ENCODE measurements at regions not wholly inside any gene's neighbourhood (a gene's known extent, or its start where the extent isn't known, plus 50 kb on each side); places are given as distances from the start of the nearest gene placed in this dataset.

DNA sequence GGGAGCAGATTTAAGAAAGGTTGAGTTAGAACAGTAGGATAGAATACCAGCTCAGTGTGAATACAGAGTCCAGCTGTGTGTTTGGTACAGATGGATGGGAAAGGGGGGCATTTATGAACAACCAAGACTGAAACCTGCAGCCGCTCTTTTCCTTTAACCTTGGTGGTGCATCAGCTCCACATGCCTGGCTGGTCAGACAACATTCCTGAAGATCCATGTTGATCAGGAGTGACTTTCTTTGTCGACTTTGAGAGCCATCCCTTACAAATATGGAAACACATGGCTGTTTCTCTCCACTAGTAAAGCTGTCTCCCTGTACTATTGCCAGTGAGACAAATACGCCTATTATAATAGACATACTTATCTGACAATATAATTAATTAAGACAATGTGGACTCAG is 476.5 kb upstream of the IGFBP3 start:
- Histone ChIP-seq H4K20me1 (no peaks in the 10 kb centered on the region), H3K27ac (no peak overlapping the region), H3K27me3 (no peaks in the 10 kb centered on the region), H3K4me1 (no peaks in the 10 kb centered on the region), H3K9ac (no peak overlapping the region), H3K9me3 (peaks cover 16% of the 10 kb centered on the region), H3K4me2 (no peak overlapping the region), H3K4me3 (no peak overlapping the region), H3K36me3 (no peaks in the 10 kb centered on the region)
- TF ChIP-seq Cebpa-rat (IDR thresholded peaks at IDR 0.05): no peak

DNA sequence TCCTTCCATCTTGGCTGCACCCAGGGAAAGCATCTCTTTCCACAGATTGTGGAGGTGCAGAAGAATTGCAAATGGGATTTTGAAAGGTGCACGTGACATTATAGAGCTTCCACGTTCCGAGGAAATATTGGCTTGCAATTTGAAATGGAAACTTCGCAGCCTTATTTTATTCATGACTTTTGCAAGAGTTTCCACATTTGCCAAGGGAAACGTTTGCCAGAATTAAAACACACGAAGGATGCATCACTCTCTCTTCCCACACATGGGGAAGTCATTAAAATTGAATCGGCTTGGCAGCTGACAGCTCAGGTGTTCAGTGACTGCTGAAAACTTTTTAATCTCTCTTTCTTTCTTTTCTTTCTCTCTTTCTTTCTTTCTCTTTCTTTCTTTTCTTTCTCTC is 475.4 kb upstream of the IGFBP3 start:
- Histone ChIP-seq H3K9ac (no peak overlapping the region), H3K27ac (no peak overlapping the region), H3K4me2 (no peak overlapping the region), H3K4me1 (no peaks in the 10 kb centered on the region), H3K4me3 (no peak overlapping the region), H3K27me3 (no peaks in the 10 kb centered on the region), H4K20me1 (no peaks in the 10 kb centered on the region), H3K36me3 (no peaks in the 10 kb centered on the region), H3K9me3 (peaks cover 11% of the 10 kb centered on the region)
- TF ChIP-seq Cebpa-rat (IDR thresholded peaks at IDR 0.05): no peak

DNA sequence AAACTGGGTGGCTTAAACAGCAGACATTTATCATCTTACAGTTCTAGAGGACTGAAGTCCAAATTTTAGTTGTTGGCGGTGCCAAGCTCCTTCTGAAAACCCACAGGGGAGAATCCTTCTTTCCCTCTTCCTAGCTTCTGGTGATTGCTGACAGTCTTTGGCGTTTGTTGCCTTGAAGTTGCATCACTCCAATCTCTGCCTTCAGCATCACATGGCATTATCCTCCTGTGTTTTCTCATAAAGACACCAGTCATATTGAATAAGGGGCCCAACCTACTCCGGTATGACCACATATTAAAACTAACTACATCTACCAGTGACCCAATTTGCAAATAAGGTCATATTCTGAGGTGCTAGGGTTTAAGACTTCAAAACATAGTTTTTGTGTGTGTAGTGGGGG is 472.1 kb upstream of the IGFBP3 start:
- Histone ChIP-seq H3K27ac (no peak overlapping the region), H4K20me1 (no peaks in the 10 kb centered on the region), H3K27me3 (no peaks in the 10 kb centered on the region), H3K9ac (no peak overlapping the region), H3K36me3 (no peaks in the 10 kb centered on the region), H3K4me2 (no peak overlapping the region), H3K9me3 (no peaks in the 10 kb centered on the region), H3K4me1 (no peaks in the 10 kb centered on the region), H3K4me3 (no peak overlapping the region)
- TF ChIP-seq Cebpa-rat (IDR thresholded peaks at IDR 0.05): no peak

DNA sequence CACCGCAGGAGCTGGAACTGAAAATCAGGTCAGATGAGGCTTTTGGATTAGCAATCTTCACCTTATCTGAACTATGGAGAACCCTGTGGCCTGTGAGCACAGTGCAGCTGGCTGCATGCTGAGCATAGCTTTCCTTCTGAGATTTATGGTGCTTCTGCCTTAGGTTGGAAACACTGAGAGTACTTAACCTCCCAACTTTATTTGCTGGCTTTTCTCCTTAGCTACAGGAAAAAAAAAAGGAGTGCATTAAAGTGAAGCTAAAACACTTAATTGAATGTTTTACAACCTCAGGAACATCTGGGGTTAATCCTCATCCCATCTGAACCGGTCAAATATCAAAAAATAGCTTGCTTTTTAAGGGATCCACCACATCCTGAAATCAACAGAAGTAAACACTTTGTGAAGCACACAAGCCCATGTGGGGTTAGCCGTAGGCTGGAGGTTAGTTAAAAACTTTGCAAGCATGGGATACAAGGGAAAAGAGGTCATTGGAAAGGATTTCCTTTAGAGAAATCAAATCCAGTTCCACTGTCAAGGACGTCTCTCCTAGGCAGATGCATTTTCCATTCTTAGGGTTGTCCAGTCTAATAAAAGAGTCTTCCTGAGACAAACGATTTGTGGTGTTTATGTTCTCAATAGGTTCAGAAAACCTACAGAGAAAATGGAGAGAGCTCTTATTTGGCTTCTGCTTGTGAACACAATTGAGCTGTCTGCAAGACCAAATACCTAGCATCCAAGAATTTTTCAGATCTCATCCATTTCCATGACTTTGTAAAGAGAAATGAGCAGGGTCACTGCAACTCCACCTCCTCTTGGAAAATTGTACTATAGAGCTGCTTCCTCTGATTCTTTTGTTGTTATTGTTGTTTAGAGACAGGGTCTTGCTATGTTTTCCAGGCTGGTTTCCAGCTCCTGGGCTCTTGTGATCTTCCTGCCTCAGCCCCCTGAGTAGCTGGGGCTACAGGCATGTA is 470.4 kb upstream of the IGFBP3 start:
- Histone ChIP-seq H3K9ac (no peak overlapping the region), H3K4me2 (no peak overlapping the region), H3K27ac (no peak overlapping the region), H3K27me3 (no peaks in the 10 kb centered on the region), H3K4me1 (no peaks in the 10 kb centered on the region), H3K9me3 (no peaks in the 10 kb centered on the region), H3K36me3 (no peaks in the 10 kb centered on the region), H3K4me3 (no peak overlapping the region), H4K20me1 (no peaks in the 10 kb centered on the region)
- TF ChIP-seq Cebpa-rat (IDR thresholded peaks at IDR 0.05): no peak

DNA sequence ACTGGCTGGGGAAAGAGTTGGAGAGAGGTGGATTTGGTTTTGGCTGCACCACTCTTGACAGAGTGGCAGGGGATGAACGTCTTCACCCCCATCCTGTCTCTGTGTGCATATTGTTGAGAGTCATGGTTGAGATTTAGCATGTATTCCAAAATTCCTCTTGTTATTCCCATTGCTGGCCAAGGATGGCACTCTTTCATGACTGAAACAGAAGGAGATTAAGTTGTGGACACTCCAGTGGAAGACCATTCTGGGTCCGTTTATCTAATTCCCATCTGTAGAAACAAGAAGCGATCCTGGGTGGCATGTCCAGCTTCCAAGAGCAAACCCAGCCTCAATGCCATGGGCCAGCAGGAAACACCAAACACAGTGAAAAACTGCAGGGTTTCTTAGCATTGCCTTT is 469.0 kb upstream of the IGFBP3 start:
- no peaks in the 10 kb centered on the region for H4K20me1 ChIP-seq
- H3K27me3 ChIP-seq: no peaks in the 10 kb centered on the region
- H3K27ac ChIP-seq: no peak overlapping the region
- no peak overlapping the region for H3K9ac ChIP-seq
- H3K9me3 ChIP-seq: no peaks in the 10 kb centered on the region
- no peaks in the 10 kb centered on the region for H3K36me3 ChIP-seq
- no peak for TF ChIP-seq Cebpa-rat (IDR thresholded peaks at IDR 0.05)
- H3K4me3 ChIP-seq: no peak overlapping the region
- H3K4me1 ChIP-seq: no peaks in the 10 kb centered on the region
- H3K4me2 ChIP-seq: no peak overlapping the region

DNA sequence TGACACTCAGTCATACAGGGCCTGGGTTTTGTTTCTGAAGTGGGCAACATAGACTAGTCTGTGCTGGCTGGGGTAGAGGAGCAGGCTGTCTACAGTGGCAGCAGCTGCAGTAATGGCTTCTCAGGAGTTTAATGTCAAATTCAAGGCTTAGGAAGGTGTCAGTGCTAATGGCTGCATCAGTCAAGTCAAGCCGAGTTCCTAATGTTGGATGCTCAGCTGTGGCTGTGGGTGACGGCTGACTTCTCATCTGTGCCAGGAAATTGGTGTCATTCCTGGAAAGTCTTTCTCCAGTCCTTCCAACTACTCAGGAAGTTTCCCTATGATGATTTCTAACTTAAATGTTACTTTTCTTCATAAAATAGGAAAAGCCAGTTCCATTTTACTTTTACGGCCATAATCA is 468.1 kb upstream of the IGFBP3 start:
- H3K36me3 ChIP-seq: no peaks in the 10 kb centered on the region
- H3K9ac ChIP-seq: no peak overlapping the region
- no peak overlapping the region for H3K4me2 ChIP-seq
- H3K27me3 ChIP-seq: no peaks in the 10 kb centered on the region
- H3K27ac ChIP-seq: no peak overlapping the region
- H3K4me1 ChIP-seq: no peaks in the 10 kb centered on the region
- TF ChIP-seq Cebpa-rat (IDR thresholded peaks at IDR 0.05): no peak
- no peaks in the 10 kb centered on the region for H3K9me3 ChIP-seq
- no peaks in the 10 kb centered on the region for H4K20me1 ChIP-seq
- H3K4me3 ChIP-seq: no peak overlapping the region

DNA sequence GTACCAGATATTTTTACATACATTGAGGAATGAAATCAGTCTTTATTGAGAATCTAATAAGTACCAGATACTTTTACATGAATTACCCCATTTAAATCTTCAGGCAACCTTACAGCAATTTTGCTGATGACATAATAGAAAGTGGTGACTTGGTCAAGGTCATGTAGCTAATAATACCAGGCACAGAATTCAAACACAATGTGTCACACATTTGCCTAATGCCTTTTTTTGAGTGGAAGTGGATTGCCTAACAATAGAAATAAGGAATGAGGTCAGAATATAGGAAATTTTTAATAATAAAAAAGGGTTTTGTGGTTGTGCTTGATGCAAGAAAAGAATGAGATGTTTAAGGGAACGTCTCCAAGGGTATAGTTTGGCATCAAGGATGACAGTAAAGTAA is 466.6 kb upstream of the IGFBP3 start:
- Histone ChIP-seq H3K9ac (no peak overlapping the region), H3K4me3 (no peak overlapping the region), H3K4me2 (no peak overlapping the region), H3K9me3 (no peaks in the 10 kb centered on the region), H4K20me1 (no peaks in the 10 kb centered on the region), H3K4me1 (no peaks in the 10 kb centered on the region), H3K36me3 (no peaks in the 10 kb centered on the region), H3K27me3 (no peaks in the 10 kb centered on the region), H3K27ac (no peak overlapping the region)
- no peak for TF ChIP-seq Cebpa-rat (IDR thresholded peaks at IDR 0.05)

DNA sequence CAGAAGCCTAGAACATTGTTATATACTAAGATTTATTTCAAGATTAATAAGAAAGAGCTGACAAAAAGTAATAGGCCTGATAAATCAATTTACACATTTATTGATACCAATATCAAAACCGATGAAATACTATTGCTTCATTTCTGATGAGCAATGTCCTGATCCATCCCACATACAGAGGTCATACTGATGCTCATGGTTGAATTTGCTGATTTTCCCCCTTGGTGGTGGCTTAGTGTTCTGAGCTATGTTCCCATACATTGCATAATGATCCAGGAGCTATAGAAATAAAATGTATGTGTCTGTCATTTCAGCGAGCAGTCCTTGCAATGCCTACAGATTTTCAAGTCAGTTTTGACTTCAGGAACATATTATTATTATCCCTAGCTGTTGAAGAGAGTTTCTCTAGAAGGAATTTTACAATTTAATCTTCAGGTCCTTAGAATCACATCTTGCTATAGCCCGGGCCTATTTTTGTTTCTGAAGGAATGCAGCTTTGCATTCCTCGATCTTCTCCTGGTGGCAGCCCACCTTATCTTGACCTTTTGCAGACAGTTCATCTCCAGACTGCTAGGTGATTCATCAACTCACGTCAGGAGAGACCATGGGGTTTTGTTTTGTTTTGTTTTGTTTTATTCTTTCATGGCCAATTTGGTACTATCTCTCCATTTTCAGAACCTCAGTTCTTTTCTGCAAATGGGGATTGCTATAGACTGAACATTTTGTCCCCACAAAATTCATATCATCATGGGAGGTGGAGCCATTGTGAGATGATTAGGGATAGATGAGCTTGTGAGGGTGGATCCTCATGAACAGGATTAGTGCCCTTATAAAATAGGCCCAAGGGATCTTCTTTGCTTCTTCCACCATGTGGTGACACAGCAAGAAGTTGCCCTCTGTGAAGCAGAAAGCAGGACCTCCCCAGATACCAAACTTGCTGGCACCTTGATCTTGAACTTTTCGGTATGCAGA is 465.6 kb upstream of the IGFBP3 start:
- Histone ChIP-seq H3K4me1 (no peaks in the 10 kb centered on the region), H4K20me1 (no peaks in the 10 kb centered on the region), H3K36me3 (no peaks in the 10 kb centered on the region), H3K27me3 (no peaks in the 10 kb centered on the region), H3K9me3 (no peaks in the 10 kb centered on the region), H3K27ac (no peak overlapping the region), H3K9ac (no peak overlapping the region), H3K4me2 (no peak overlapping the region), H3K4me3 (no peak overlapping the region)
- TF ChIP-seq Cebpa-rat (IDR thresholded peaks at IDR 0.05): no peak

DNA sequence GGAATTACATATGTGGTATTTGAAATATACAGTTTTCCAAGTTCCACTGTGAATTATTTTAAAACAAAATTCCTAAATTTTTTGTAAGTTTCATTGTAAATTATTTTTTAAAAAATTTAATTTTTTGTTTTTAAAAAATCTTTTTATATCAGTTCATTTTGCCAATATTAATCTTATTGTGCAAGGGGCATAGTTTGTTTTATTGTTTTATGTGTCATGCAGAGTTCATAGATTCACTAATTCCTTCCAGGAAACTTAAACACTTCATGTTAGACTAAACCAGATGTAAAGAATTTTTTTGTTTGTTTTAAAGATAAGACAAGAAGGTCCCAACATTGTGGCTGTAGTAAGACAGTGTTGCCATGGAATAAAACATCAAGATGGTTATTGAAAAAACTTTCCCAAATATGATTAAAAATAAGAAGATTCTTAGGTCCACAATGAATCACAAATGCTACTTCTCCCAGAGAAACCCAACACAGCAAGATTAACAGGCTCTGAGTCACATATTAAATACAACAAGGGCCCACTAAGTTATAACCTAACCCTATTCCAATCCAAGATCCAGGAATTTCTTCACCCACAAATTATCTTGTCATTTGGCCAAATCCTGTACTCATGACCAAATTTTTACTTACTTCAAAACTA is 464.7 kb upstream of the IGFBP3 start:
- Histone ChIP-seq H4K20me1 (no peaks in the 10 kb centered on the region), H3K36me3 (no peaks in the 10 kb centered on the region), H3K9ac (no peak overlapping the region), H3K4me3 (no peak overlapping the region), H3K4me1 (no peaks in the 10 kb centered on the region), H3K4me2 (no peak overlapping the region), H3K27me3 (no peaks in the 10 kb centered on the region), H3K9me3 (no peaks in the 10 kb centered on the region), H3K27ac (no peak overlapping the region)
- no peak for TF ChIP-seq Cebpa-rat (IDR thresholded peaks at IDR 0.05)
